GM12891 (cell line): ENCODE measurements at regions not wholly inside any gene's neighbourhood (a gene's known extent, or its start where the extent isn't known, plus 50 kb on each side); places are given as distances from the start of the nearest gene placed in this dataset.

Experiments
- POLR2A ChIP-seq: IDR thresholded peaks from 2 replicates; pipeline ENCODE4 v1.6.1; 2011; ENCODE audit warnings: low read depth, low read length, control low read depth
- POLR2AphosphoS5 ChIP-seq: IDR thresholded peaks from 2 replicates; pipeline ENCODE4 v1.6.1; 2011; ENCODE audit warnings: low read depth, low read length, control low read depth
- POU2F2 ChIP-seq: IDR thresholded peaks from 2 replicates; pipeline ENCODE4 v1.6.1; 2011; ENCODE audit warnings: low read depth, mild to moderate bottlenecking, control low read depth, low read length, moderate library complexity
- SPI1 ChIP-seq: IDR thresholded peaks from 2 replicates; pipeline ENCODE4 v1.6.1; 2011; ENCODE audit warnings: low read depth, low read length, control low read depth
- TAF1 ChIP-seq: IDR thresholded peaks from 2 replicates; pipeline ENCODE4 v1.6.1; 2011; ENCODE audit warnings: low read depth, low read length, control low read depth

DNA sequence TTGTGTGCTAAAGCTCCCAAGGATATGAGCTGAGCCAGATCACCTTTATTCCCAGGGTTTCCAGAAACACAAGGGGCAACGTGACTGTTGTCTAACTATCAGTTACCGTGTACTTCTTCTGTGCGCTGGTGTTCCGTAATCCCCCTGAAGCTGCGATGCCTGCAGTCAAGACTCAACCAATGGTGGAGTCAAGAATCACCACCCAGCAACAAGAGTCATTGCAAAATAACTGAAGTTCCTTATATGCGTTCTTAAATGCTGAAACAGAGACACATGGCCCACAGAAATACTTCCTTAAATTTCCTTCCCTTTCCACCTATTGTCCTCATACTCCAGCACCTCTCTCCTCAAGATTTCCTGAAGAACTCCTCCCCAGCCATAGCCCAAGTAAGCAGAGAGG lies 200.2 kb downstream of the KATNAL1 start:
- TF ChIP-seq POLR2AphosphoS5 (no peak), POLR2A (no peak), TAF1 (no peak), POU2F2 (no peak), SPI1 (no peak)
